Kidney (tissue), 13 donors: ENCODE measurements at regions not wholly inside any gene's neighbourhood (a gene's known extent, or its start where the extent isn't known, plus 50 kb on each side); places are given as distances from the start of the nearest gene placed in this dataset.

ENCODE experiments used
- DNase-seq, 5 donors: peaks; one replicate each; pipeline ENCODE4 v3.0.0-alpha.2; 2013 to 2020
- FAIRE-seq: peaks from 2 replicates; lab custom pipeline; 2012; peaks lifted over from hg19 to GRCh38; lab: Jason Lieb, UNC
- H3K27ac ChIP-seq, 2 donors: one replicate each; pipeline ENCODE4 v1.7.0; 2013; ENCODE audit warnings: low read depth in 2 of 2, low read length in 2 of 2, inconsistent platforms in 1 of 2
- H3K27me3 ChIP-seq: one replicate; pipeline ENCODE4 v1.7.1; 2013; ENCODE audit warnings: low read length, inconsistent platforms; ENCODE audit not compliant: control insufficient read depth, insufficient read depth
- H3K36me3 ChIP-seq, 3 donors: one replicate each; pipeline versions ENCODE4 v1.7.0 to v1.7.1; 2013; ENCODE audit warnings: low read length in 3 of 3, control low read depth in 1 of 3, inconsistent platforms in 1 of 3; ENCODE audit not compliant: insufficient read depth in 3 of 3, control insufficient read depth in 2 of 3
- H3K4me1 ChIP-seq, 3 donors: one replicate each; pipeline versions ENCODE4 v1.7.0 to v1.7.1; 2013; ENCODE audit warnings: low read length in 3 of 3, inconsistent platforms in 1 of 3, low read depth in 1 of 3; ENCODE audit not compliant: control insufficient read depth in 2 of 3, insufficient read depth in 2 of 3
- H3K4me3 ChIP-seq, 3 donors: one replicate each; pipeline versions ENCODE4 v1.7.0 to v1.8.1; 2013; ENCODE audit warnings: low read length in 3 of 3, control low read depth in 1 of 3, inconsistent platforms in 1 of 3
- H3K9ac ChIP-seq, 3 donors: one replicate each; pipeline versions ENCODE4 v1.7.0 to v1.7.1; 2013; ENCODE audit warnings: low read length in 3 of 3, control low read depth in 1 of 3, inconsistent platforms in 1 of 3
- H3K9me3 ChIP-seq, 3 donors: one replicate each; pipeline versions ENCODE4 v1.7.0 to v1.7.1; 2013; ENCODE audit warnings: low read length in 3 of 3, control low read depth in 1 of 3, inconsistent platforms in 1 of 3; ENCODE audit not compliant: control insufficient read depth in 2 of 3, insufficient read depth in 1 of 3
- CTCF ChIP-seq: IDR thresholded peaks from 3 replicates; pipeline ENCODE4 v1.5.1; 2012; ENCODE audit warnings: mild to moderate bottlenecking, moderate library complexity, borderline replicate concordance; ENCODE audit not compliant: insufficient read depth; ENCODE audit errors: extremely low read depth
- intact Hi-C: fragments of 100-400 bp; cut with DNase I; formaldehyde crosslinking; loops from one replicate; pipeline ENCODE4 v1.11.1; 2022
- donor health status: control.
- donor health status: control.
- donor health status: control.
- donor health status: control.
- donor health status: control.
- donor health status: DM: yes; HTN: yes; CAD: no.
- donor health status: Normal renal cell carcinoma (clear cell type).

- no peak for FAIRE-seq
- intact Hi-C loops, result no loop called here
- TF ChIP-seq CTCF, result no peak
- Histone ChIP-seq H3K4me1 (peaks cover 0 to 20% (median 2%) of the 10 kb centered on the region in 3 donors), H3K27ac (peak overlapping the region in 1 of 2 donors; percentile 74), H3K27me3 (no peaks in the 10 kb centered on the region), H3K9ac (no peak overlapping the region), H3K4me3 (no peak overlapping the region), H3K36me3 (no peaks in the 10 kb centered on the region), H3K9me3 (peaks cover 0 to 5% (median 0%) of the 10 kb centered on the region in 3 donors)
- no peak for DNase-seq
Measured at GRCh38 chr6:140462076-140462452, 1087.6 kb upstream of the CITED2 start.

- Histone ChIP-seq H3K9me3 (no peaks in the 10 kb centered on the region), H3K4me3 (no peak overlapping the region), H3K36me3 (no peaks in the 10 kb centered on the region), H3K4me1 (peaks cover 0 to 20% (median 2%) of the 10 kb centered on the region in 3 donors), H3K27ac (no peak overlapping the region), H3K9ac (no peak overlapping the region), H3K27me3 (no peaks in the 10 kb centered on the region)
- DNase-seq, result no peak
- FAIRE-seq, result no peak
- TF ChIP-seq CTCF, result no peak
- intact Hi-C loops, result no loop called here
Measured at GRCh38 chr6:140460267-140460666, 1085.8 kb upstream of the CITED2 start.

- Histone ChIP-seq H3K4me1 (peaks cover 0 to 16% (median 2%) of the 10 kb centered on the region in 3 donors), H3K36me3 (no peaks in the 10 kb centered on the region), H3K27ac (no peak overlapping the region), H3K9me3 (no peaks in the 10 kb centered on the region), H3K4me3 (no peak overlapping the region), H3K27me3 (no peaks in the 10 kb centered on the region), H3K9ac (no peak overlapping the region)
- FAIRE-seq (no peak), DNase-seq (no peak)
- no peak for TF ChIP-seq CTCF
- intact Hi-C loops, result no loop called here
Measured at GRCh38 chr6:140459209-140459608, 1084.8 kb upstream of the CITED2 start.

GRCh38 chr6:140446241-140446640, 1071.8 kb upstream of the CITED2 start:
- Histone ChIP-seq H3K27me3 (no peaks in the 10 kb centered on the region), H3K4me3 (no peak overlapping the region), H3K9me3 (no peaks in the 10 kb centered on the region), H3K27ac (no peak overlapping the region), H3K4me1 (peaks cover 0 to under 1% (median 0%) of the 10 kb centered on the region in 3 donors), H3K36me3 (no peaks in the 10 kb centered on the region), H3K9ac (no peak overlapping the region)
- DNase-seq (no peak), FAIRE-seq (no peak)
- intact Hi-C loops, result no loop called here
- no peak for TF ChIP-seq CTCF
